ENCODE measurements at regions not wholly inside any gene's neighbourhood (a gene's known extent, or its start where the extent isn't known, plus 50 kb on each side); places are given as distances from the start of the nearest gene placed in this dataset.

- no peak overlapping the region for H3K4me3 ChIP-seq
- H3K4me1 ChIP-seq = no peaks in the 10 kb centered on the region
- no peak for DNase-seq
- H3K27ac ChIP-seq (replicated peaks) = no peak overlapping the region
- no peaks in the 10 kb centered on the region for H3K36me3 ChIP-seq
- no peak for TF ChIP-seq CTCF (IDR thresholded peaks at IDR 0.05; ENCODE audit: borderline replicate concordance)
- peaks cover 17% of the 10 kb centered on the region for H3K9me3 ChIP-seq (replicated peaks)
- H3K27me3 ChIP-seq (ENCODE audit: low read depth) = no peaks in the 10 kb centered on the region
- intact Hi-C loops (cut with micrococcal nuclease) = no loop called here
Measured at GRCh38 chr4:124564121-124564520, 148.4 kb downstream of the ANKRD50 start.

DNA sequence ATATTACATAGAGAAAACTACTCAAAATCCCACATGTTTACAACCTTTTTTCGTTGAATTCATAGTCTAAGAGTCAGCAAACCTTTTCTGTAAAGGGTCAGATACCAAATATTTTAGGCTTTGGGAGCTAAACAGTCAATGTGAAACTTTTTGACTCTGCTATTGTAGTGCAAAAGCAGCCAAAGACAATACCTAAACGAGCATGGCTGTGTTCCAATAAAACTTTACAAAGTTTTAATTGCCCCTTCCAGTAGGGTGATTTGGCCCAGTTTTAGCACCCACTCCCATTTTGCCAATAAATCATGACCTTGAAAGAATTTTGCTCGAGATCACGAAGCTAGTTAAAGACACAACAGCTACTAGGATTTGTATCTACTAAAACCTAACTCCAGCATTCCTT is 147.2 kb downstream of the ANKRD50 start:
- peaks cover 17% of the 10 kb centered on the region for H3K9me3 ChIP-seq (replicated peaks)
- H3K4me1 ChIP-seq = no peaks in the 10 kb centered on the region
- no peak overlapping the region for H3K27ac ChIP-seq (replicated peaks)
- no peak for TF ChIP-seq CTCF (IDR thresholded peaks at IDR 0.05; ENCODE audit: borderline replicate concordance)
- no peaks in the 10 kb centered on the region for H3K36me3 ChIP-seq
- H3K27me3 ChIP-seq (ENCODE audit: low read depth) = no peaks in the 10 kb centered on the region
- DNase-seq = no peak
- intact Hi-C loops (cut with micrococcal nuclease) = no loop called here
- H3K4me3 ChIP-seq = no peak overlapping the region

DNA sequence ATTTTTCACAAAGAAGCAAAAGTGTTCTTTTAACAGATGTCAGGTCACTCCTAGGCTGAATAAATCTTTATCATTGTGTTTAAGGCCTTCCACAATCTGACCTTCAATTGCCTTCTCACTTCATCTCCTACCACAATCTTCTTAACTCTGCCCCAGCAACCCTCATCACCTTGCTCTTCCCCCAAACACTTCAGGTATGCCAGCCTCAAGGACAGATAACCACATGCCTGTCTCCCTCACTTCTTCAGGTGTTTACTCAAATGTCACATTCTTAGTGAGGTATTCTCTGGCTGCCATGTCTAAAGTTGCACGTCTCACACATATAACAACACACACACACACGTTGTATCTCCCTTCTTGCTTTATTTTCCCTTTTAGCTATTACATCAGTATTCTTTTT is 146.5 kb downstream of the ANKRD50 start:
- no peak overlapping the region for H3K4me3 ChIP-seq
- no peak for DNase-seq
- H3K27me3 ChIP-seq (ENCODE audit: low read depth) = no peaks in the 10 kb centered on the region
- H3K4me1 ChIP-seq = no peaks in the 10 kb centered on the region
- H3K9me3 ChIP-seq (replicated peaks) = peaks cover 14% of the 10 kb centered on the region
- no peak overlapping the region for H3K27ac ChIP-seq (replicated peaks)
- intact Hi-C loops (cut with micrococcal nuclease) = no loop called here
- no peaks in the 10 kb centered on the region for H3K36me3 ChIP-seq
- no peak for TF ChIP-seq CTCF (IDR thresholded peaks at IDR 0.05; ENCODE audit: borderline replicate concordance)

- DNase-seq = no peak
- no peaks in the 10 kb centered on the region for H3K27me3 ChIP-seq (ENCODE audit: low read depth)
- peaks cover 10% of the 10 kb centered on the region for H3K9me3 ChIP-seq (replicated peaks)
- intact Hi-C loops (cut with micrococcal nuclease) = no loop called here
- no peak for TF ChIP-seq CTCF (IDR thresholded peaks at IDR 0.05; ENCODE audit: borderline replicate concordance)
- no peaks in the 10 kb centered on the region for H3K4me1 ChIP-seq
- H3K27ac ChIP-seq (replicated peaks) = no peak overlapping the region
- H3K4me3 ChIP-seq = no peak overlapping the region
- peaks cover 3% of the 10 kb centered on the region for H3K36me3 ChIP-seq
Measured at GRCh38 chr4:124573056-124573455, 139.5 kb downstream of the ANKRD50 start.

DNA sequence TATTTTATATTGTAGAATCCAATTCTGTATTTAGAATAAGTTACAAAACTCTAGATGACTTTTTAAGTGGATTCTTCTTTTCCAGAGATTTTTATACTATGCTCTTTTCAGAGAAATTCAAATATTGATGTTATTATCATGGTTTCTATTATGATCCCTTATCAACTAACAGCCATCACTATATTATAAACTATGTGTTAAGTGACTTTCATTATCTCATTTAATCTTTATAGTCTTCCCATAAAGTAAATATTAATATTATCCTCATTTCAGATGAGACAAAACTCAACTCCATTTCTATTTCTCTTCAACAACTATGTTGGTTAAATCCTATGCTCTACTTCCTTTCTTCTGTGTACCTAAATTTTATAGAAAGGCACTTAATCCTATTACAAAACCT is 132.6 kb downstream of the ANKRD50 start:
- no peak overlapping the region for H3K4me3 ChIP-seq
- no peak for DNase-seq
- intact Hi-C loops (cut with micrococcal nuclease) = no loop called here

More for the DNA sequence above, 132.6 kb downstream of the ANKRD50 start:
- H3K27ac ChIP-seq (replicated peaks) = no peak overlapping the region
- no peaks in the 10 kb centered on the region for H3K27me3 ChIP-seq (ENCODE audit: low read depth)
- no peak for TF ChIP-seq CTCF (IDR thresholded peaks at IDR 0.05; ENCODE audit: borderline replicate concordance)
- H3K36me3 ChIP-seq = peaks cover 4% of the 10 kb centered on the region
- no peaks in the 10 kb centered on the region for H3K4me1 ChIP-seq
- H3K9me3 ChIP-seq (replicated peaks) = peaks cover 14% of the 10 kb centered on the region

Data from left ventricle myocardium inferior (tissue), 1 donor.